Spleen (tissue), 11 donors: ENCODE measurements at regions not wholly inside any gene's neighbourhood (a gene's known extent, or its start where the extent isn't known, plus 50 kb on each side); places are given as distances from the start of the nearest gene placed in this dataset.

Source experiments
- DNase-seq: peaks from one replicate; pipeline ENCODE4 v3.0.0-alpha.2; 2020
- H3K27ac ChIP-seq, 8 donors: fragments of 200-600 bp; sonication (generic) in 7 of 8; 1 replicate in 4 of 8; 2 replicates in 4 of 8; pipeline versions ENCODE4 v1.5.0 to v1.8.0; 2016 to 2021; ENCODE audit warnings: inconsistent platforms in 4 of 8, mild to moderate bottlenecking in 4 of 8, moderate library complexity in 1 of 8
- H3K27me3 ChIP-seq, 7 donors: fragments of 200-600 bp; sonication (generic) in 6 of 7; replicated peaks in 1 of 7; 1 replicate in 4 of 7; 2 replicates in 3 of 7; pipeline versions ENCODE4 v1.5.0 to v1.8.0; 2016 to 2021; ENCODE audit warnings: inconsistent platforms in 3 of 7, mild to moderate bottlenecking in 1 of 7
- H3K36me3 ChIP-seq, 6 donors: fragments of 200-600 bp; sonication (generic) in 5 of 6; 1 replicate in 4 of 6; 2 replicates in 2 of 6; pipeline versions ENCODE4 v1.5.0 to v1.8.0; 2016 to 2021; ENCODE audit warnings: inconsistent platforms in 2 of 6
- H3K4me1 ChIP-seq, 6 donors: fragments of 200-600 bp; sonication (generic) in 5 of 6; 1 replicate in 3 of 6; 2 replicates in 3 of 6; pipeline versions ENCODE4 v1.5.0 to v1.8.0; 2016 to 2021; ENCODE audit warnings: inconsistent platforms in 3 of 6
- H3K4me3 ChIP-seq, 8 donors: fragments of 200-600 bp; sonication (generic) in 7 of 8; 1 replicate in 4 of 8; 2 replicates in 4 of 8; pipeline versions ENCODE4 v1.5.0 to v1.8.0; 2016 to 2021; ENCODE audit warnings: inconsistent platforms in 4 of 8, mild to moderate bottlenecking in 4 of 8, moderate library complexity in 2 of 8
- H3K9me3 ChIP-seq, 8 donors: fragments of 200-600 bp; sonication (generic) in 7 of 8; 1 replicate in 4 of 8; 2 replicates in 4 of 8; pipeline versions ENCODE4 v1.5.0 to v1.8.0; 2016 to 2021; ENCODE audit warnings: inconsistent platforms in 4 of 8
- CTCF ChIP-seq, 11 experiments: fragments of 200-600 bp in 7 of 11; fragments of 450-650 bp in 4 of 11; sonication (generic) in 4 of 11; IDR thresholded peaks in 8 of 11; conservative IDR thresholded peaks in 3 of 11; 1 replicate in 7 of 11; 2 replicates in 4 of 11; pipeline versions ENCODE4 v1.4.0 to v1.8.0; 2016 to 2021; ENCODE audit warnings: antibody characterized with exemption in 11 of 11, inconsistent platforms in 4 of 11, mild to moderate bottlenecking in 1 of 11
- POLR2A ChIP-seq, 3 donors: fragments of 450-650 bp; IDR thresholded peaks; one replicate each; pipeline ENCODE4 v1.5.1; 2017; ENCODE audit warnings: antibody characterized with exemption in 3 of 3, mild to moderate bottlenecking in 1 of 3
- POLR2AphosphoS5 ChIP-seq, 3 donors: sonication (generic); formaldehyde crosslinking; IDR thresholded peaks; one replicate each; pipeline ENCODE4 v1.5.1; 2017; ENCODE audit warnings: antibody characterized with exemption in 3 of 3
- WGBS, 5 donors: extraction: QIAGEN DNeasy Blood & Tissue Kit in 3 of 5; methylation state at CpG; one replicate each; pipeline versions ENCODE4 v1.1.5 to v1.1.7; 2013 to 2018; 5-methylcytosine and 5-hydroxymethylcytosine counted together
- intact Hi-C: fragments of 100-400 bp; cut with DNase I; formaldehyde crosslinking; loops from one replicate; pipeline ENCODE4 v1.15.0; 2023; ENCODE audit warnings: low total_unique reads
- donor health status: healthy with polysubstance abuse.
- donor health status: DM: no; HTN: no; CAD: no; lungs with moderate emphysema.
- donor health status: DM: no; HTN: no; CAD: no.
- donor health status: Bipolar disorder and iron deficiency.
- donor health status: healthy.
- donor health status: DM: no; HTN: no; CAD: no.
- donor health status: DM: yes; HTN: yes; CAD: no.

- Histone ChIP-seq H3K4me1 (peaks cover 0 to 21% (median 9%) of the 10 kb centered on the region in 6 donors), H3K27ac (peak overlapping the region; percentile 30 to 87 (median 76)), H3K27me3 (no peaks in the 10 kb centered on the region), H3K36me3 (no peaks in the 10 kb centered on the region), H3K4me3 (peak overlapping the region in 7 of 8 donors; percentile 1 to 60 (median 17)), H3K9me3 (peaks cover 0 to 7% (median 0%) of the 10 kb centered on the region in 8 donors)
- intact Hi-C loops: no loop called here
- DNase-seq: no peak
- WGBS, 5 donors: 32 to 41% (median 35%) methylated on average over 2 of the region's 2 CpGs
- no peak for TF ChIP-seq POLR2A (IDR thresholded peaks at IDR 0.05)
- no peak for TF ChIP-seq CTCF (IDR thresholded peaks at IDR 0.05 in 8 of 11, conservative IDR thresholded peaks at IDR 0.05 in 3 of 11)
- no peak for TF ChIP-seq POLR2AphosphoS5 (IDR thresholded peaks at IDR 0.05)
These were observed 118.8 kb upstream of the AFF2 start for GRCh38 chrX:148381603-148382002.

- intact Hi-C loops: no loop called here
- no peak for TF ChIP-seq POLR2A (IDR thresholded peaks at IDR 0.05)
- no peaks in the 10 kb centered on the region for H3K27me3 ChIP-seq
- 63 to 97% (median 82%) methylated on average over 2 of the region's 2 CpGs for WGBS, 5 donors
- no peak for DNase-seq
- no peaks in the 10 kb centered on the region for H3K36me3 ChIP-seq
- H3K4me1 ChIP-seq: peaks cover 0 to 21% (median 9%) of the 10 kb centered on the region in 6 donors
- H3K9me3 ChIP-seq: peaks cover 0 to 4% (median 0%) of the 10 kb centered on the region in 8 donors
- H3K4me3 ChIP-seq: no peak overlapping the region
- no peak overlapping the region for H3K27ac ChIP-seq
These were observed 117.4 kb upstream of the AFF2 start for GRCh38 chrX:148382983-148383382.

- no peak for DNase-seq
- Histone ChIP-seq H3K4me3 (no peak overlapping the region), H3K9me3 (no peaks in the 10 kb centered on the region), H3K4me1 (peaks cover 0 to 14% (median 6%) of the 10 kb centered on the region in 6 donors), H3K27me3 (no peaks in the 10 kb centered on the region), H3K27ac (no peak overlapping the region), H3K36me3 (no peaks in the 10 kb centered on the region)
- intact Hi-C loops: no loop called here
- 61 to 97% (median 91%) methylated on average over 2 of the region's 2 CpGs for WGBS, 5 donors
- TF ChIP-seq POLR2A (IDR thresholded peaks at IDR 0.05): no peak
- TF ChIP-seq POLR2AphosphoS5 (IDR thresholded peaks at IDR 0.05): no peak
- TF ChIP-seq CTCF (IDR thresholded peaks at IDR 0.05 in 8 of 11, conservative IDR thresholded peaks at IDR 0.05 in 3 of 11): no peak
These were observed 114.9 kb upstream of the AFF2 start for GRCh38 chrX:148385471-148385870.

- no peak overlapping the region for H3K4me3 ChIP-seq
- no peaks in the 10 kb centered on the region for H3K36me3 ChIP-seq
- H3K27me3 ChIP-seq: no peaks in the 10 kb centered on the region
- no peaks in the 10 kb centered on the region for H3K4me1 ChIP-seq
- no peak for DNase-seq
- no peak overlapping the region for H3K27ac ChIP-seq
- intact Hi-C loops: no loop called here
- H3K9me3 ChIP-seq: no peaks in the 10 kb centered on the region
- no peak for TF ChIP-seq POLR2AphosphoS5 (IDR thresholded peaks at IDR 0.05)
- TF ChIP-seq CTCF (IDR thresholded peaks at IDR 0.05 in 8 of 11, conservative IDR thresholded peaks at IDR 0.05 in 3 of 11): no peak
- no peak for TF ChIP-seq POLR2A (IDR thresholded peaks at IDR 0.05)
- WGBS, 5 donors: 63 to 74% (median 66%) methylated on average over 2 of the region's 2 CpGs
These were observed 110.8 kb upstream of the AFF2 start for GRCh38 chrX:148389629-148390028.

- H3K27ac ChIP-seq: no peak overlapping the region
- TF ChIP-seq POLR2AphosphoS5 (IDR thresholded peaks at IDR 0.05) (no peak), CTCF (IDR thresholded peaks at IDR 0.05 in 8 of 11, conservative IDR thresholded peaks at IDR 0.05 in 3 of 11) (no peak), POLR2A (IDR thresholded peaks at IDR 0.05) (no peak)
- no peaks in the 10 kb centered on the region for H3K4me1 ChIP-seq
- 68 to 86% (median 85%) methylated on average over 3 of the region's 3 CpGs for WGBS, 5 donors
- DNase-seq: no peak
- H3K27me3 ChIP-seq: no peaks in the 10 kb centered on the region
- no peak overlapping the region for H3K4me3 ChIP-seq
- no peaks in the 10 kb centered on the region for H3K9me3 ChIP-seq
- no peaks in the 10 kb centered on the region for H3K36me3 ChIP-seq
- intact Hi-C loops: no loop called here
These were observed 88.4 kb upstream of the AFF2 start for GRCh38 chrX:148412006-148412405.
